Activated CD8-positive, alpha-beta memory T cell treated with anti-CD3 and anti-CD28 coated beads for 36 hours (primary cell): ENCODE measurements at regions not wholly inside any gene's neighbourhood (a gene's known extent, or its start where the extent isn't known, plus 50 kb on each side); places are given as distances from the start of the nearest gene placed in this dataset.

ENCODE experiments used
- CTCF ChIA-PET: fragments of 350-600 bp; sonication (Branson Sonifier 250); formaldehyde crosslinking; loops from one replicate; lab custom pipeline; 2021; ENCODE audit warnings: antibody characterized with exemption; lab: Charles Lee
- POLR2A ChIA-PET: fragments of 350-600 bp; sonication (Branson Sonifier 250); formaldehyde crosslinking; loops from one replicate; lab custom pipeline; 2021; ENCODE audit warnings: antibody characterized with exemption; lab: Charles Lee

DNA sequence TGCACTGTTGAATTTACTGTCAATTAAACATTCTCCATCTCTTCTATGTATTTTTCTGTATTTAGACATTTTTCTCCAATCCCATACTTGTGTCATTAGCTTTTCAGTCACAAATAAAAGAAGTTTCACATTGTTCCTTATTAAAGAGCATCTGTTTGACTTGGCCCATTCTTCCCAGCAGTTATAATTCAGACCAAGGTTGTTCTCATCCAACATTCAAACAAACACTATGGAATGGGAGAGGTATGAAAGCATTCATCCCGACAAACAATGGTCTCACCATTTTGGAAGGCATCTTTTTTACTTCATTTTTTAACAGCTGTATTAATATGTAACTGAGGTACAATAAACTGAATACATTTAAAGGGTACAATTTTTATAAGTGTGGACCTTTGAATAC is 208.8 kb upstream of the MAF start:
- POLR2A ChIA-PET = no interaction called here
- CTCF ChIA-PET = interaction anchor here (2.1 kb wide), 1 partner anchor 12 kb away, joined by 4 read pairs; no protein-coding TSS in a partner anchor

DNA sequence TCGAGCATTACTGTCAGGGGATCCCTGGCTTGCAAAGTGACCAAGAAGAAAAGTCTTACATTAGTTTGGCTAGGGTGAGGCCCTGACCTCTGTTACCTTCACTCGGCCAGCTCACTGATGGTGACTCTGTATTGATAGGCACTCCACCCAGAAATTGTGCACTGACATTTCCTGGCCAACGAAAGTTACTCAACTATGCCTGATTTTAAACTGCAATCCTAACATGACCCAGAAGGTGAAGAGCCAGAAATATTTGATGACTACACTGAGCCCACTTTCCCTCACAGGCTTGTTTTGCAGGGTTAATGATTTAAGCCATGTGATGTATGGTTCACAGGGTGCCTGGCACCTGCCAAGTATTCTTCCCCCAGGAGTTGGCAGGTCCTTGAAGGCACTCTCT is 208.2 kb upstream of the MAF start:
- CTCF ChIA-PET = interaction anchor here (2.1 kb wide), 1 partner anchor 11 kb away, joined by 4 read pairs; no protein-coding TSS in a partner anchor
- POLR2A ChIA-PET = no interaction called here

DNA sequence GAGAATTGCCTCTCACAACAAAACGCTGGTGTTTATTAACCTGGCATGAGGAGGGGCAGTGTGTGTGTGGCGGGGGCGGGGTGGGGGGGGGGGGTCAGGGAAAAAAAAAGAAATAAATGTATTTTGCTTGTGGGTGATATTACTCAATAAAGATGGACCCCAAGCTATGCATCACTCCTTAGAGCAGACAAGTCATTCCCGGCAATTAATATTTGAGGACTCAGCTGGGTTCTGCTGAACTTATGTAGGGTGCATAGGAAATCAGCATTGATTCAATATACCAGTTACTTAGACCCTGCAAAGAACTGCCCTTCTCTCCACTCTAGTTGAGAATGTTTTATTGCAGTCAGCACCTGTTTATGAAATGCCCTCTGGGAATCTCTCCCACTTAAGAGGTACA is 206.2 kb upstream of the MAF start:
- ChIA-PET POLR2A (no interaction called here), CTCF (no interaction called here)

DNA sequence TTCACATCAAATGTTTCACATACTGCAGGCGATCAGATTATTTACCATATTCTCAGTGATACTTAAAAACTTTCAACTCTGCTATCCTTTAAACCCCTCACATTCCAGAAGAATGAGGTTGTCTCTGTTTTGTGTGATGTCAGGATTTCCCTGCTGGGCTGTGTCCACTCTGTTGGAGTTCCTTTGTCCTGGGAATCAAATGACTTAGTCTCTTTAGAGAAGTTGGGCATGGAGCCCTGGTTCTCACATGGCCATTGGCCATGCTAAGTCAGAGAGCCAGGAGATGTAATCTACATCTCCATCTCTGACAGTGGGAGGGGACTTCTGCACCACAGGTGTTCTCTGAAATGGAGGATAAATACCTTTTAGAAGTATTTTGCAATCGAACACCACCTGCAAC is 205.1 kb upstream of the MAF start:
- ChIA-PET POLR2A (no interaction called here), CTCF (no interaction called here)

DNA sequence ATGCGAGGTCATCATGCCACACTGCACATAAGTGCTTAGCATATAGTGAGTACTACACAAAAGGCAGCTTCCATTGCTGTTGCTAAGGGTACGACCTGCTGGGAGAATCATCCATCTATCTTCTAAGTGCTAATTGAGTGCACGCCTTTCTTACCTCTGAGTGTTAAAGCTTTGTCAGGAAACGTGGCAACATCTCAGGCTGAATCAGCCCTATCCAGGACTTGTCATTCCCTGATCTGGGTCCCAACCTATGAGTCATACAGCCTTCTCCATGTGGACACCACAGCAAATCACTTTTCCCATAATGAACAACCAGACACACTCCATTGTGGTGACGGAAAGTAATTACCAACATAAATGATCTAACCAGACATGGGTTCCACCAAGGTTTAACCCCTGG is 201.1 kb upstream of the MAF start:
- POLR2A ChIA-PET = no interaction called here
- CTCF ChIA-PET = no interaction called here

DNA sequence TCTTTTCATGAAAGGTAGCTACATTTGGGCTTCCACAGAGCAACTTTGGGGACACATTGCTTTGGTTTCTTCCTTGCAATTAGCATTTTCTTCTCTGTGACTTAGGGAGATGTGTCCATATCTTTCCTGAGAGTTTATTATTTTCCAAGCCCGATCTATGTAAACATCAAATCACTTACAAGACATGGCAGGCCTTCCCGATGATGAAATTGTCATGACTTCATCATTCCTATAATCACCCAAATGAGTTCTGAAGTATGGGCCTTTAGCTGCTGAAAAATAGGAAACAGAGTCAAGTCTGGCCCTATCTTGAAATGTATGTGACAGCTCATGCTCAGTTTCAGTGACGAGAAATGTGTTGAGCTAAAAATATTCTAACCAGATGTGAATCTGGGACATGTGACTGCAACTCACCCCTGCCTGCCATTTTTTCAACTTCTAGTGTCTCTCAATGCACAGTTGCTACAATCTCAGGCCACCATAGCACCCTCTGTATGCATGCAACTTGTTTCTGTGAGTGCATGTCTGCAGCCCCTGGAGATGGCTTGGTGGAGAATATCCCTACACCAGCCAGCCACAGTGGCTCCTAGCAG is 199.6 kb upstream of the MAF start:
- ChIA-PET POLR2A (no interaction called here), CTCF (no interaction called here)

DNA sequence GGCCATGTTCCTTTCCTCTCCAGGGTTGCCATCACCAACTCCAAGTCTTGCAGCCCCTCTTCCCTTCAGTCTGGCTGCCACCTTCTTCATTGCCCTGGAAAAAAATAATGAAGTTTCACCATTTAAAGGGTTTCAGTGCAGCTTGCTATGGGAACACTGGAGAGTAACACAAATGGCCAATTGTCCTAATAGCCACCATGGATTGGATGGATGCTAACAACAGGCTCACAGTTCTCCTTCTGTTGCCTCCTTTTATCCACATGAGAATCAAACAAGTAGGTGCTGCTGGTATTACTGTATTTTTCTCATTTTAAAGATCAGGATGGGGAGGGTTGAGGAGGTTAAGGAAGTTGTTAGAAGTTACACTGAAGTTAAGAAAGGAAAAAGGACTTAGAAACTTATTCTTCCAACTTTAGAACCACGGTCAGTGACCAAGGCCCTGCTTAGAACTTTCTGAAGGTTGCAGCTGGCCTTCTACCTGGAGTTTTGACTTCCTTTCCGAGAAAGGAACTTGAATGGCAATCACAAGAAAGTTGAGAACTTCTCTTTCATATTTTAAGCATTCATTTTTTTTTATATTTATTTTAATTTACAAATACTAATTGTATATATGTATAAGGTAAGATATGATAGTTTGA is 198.0 kb upstream of the MAF start:
- CTCF ChIA-PET = interaction anchor here (1.6 kb wide), 1 partner anchor 10 kb away, joined by 4 read pairs; no protein-coding TSS in a partner anchor
- POLR2A ChIA-PET = no interaction called here

DNA sequence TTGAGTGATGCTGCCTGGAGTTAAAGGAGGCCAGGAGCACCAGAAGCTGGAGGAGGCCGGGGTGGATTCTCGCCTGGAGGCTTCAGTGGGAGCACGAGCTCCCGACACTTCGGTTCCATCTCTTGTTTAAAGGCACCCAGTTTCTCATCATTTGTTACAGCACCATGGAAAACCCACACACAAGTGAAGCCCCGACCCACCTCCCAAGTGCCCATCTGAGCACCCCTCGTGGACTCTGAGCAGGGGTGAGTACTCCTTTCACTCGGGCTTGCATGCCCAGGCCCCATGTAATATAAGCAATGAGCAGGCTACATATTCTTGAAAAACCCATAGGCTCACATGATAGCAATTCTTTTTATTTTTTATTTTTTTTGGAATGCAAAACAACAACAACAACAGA is 196.9 kb upstream of the MAF start:
- CTCF ChIA-PET = interaction anchor here (1.6 kb wide), 1 partner anchor 11 kb away, joined by 4 read pairs; no protein-coding TSS in a partner anchor
- POLR2A ChIA-PET = no interaction called here

DNA sequence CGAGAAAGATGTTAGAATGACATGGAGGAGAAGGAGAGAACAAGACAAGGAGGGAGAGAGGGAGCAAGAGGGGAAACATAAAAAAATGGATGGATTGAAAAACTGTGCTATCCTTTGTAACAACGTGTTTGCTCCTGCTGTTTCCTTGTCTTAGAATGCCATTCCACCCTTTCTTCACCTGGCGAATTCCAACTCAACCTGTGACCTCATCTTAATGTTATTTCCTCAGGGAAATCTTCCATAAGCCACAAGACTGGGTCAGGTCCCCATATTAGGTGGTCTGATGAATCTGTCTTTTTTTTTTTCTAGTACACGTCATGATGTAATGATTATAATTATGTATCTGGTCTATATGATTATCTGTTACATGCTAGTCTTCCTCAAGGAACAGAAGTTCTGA is 195.0 kb upstream of the MAF start:
- ChIA-PET CTCF (no interaction called here), POLR2A (no interaction called here)

DNA sequence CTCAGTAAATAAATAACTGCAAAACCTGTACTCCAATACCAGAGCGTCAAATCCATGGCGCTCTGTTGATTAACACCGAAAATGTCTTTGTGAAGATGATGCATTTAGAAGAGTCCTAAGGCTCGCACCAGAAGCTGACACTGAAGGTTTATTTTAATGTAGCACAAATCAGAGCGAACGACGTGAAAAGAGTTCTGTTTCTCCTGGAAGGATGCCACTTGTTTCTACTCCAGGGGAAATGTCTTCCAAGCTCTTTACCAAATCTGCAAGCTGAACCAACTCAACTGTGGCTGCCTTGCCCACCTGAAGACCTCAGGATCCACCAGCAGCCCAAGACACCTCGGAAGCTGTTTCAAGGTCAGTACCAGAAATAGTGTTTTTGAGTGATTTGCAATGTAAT is 194.4 kb upstream of the MAF start:
- ChIA-PET CTCF (no interaction called here), POLR2A (no interaction called here)

DNA sequence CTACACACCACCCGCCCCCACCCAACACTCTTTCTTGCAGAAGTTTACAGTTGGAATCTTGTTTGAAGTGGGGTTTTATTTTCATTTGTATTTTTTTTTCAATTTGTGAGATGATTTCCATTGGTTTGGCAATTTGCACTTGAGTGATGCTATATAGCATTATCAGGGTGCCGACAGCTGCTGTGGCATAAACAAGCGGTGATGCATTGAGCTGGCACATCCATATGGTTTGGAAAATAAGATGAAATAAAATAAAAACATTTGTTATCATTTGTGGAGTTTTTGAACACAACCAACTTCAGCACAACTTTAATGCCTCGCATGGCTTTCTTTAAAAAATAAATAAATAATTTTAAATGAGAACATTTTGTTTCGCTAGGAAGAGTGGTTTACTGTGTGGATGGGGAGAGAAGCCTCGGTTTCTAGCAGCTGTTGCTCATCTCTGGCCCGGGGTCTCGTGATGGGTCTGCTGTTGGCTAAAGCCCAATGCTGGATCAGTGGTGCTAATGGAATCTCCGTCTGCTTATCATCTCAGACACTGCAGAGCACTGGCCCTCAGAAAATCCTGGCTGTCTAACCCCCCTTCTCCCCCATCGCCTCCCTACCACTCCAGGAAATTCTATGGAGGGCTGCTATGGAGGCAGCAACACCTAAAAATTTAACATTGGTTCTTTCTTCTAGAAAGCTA is 192.3 kb upstream of the MAF start:
- POLR2A ChIA-PET = no interaction called here
- CTCF ChIA-PET = no interaction called here

DNA sequence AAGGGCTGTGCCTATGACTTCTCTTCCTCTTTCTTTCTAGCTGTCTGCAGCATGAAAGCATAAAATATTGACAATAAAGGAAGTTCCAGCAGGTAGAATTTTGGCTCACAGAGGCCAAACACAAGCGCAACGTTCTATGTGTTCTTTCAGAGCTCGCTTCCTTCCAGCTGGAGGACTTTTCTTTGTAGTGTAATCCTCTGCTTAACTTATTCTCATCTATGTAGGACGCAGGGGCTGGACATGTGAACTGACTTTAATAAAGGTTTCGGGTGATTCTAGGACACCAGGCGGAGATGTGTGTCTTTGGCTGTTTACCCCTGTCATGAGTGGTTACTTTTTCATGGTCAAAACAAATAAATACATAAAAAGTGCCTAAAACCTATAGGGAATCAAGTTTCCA is 191.5 kb upstream of the MAF start:
- ChIA-PET POLR2A (no interaction called here), CTCF (no interaction called here)

DNA sequence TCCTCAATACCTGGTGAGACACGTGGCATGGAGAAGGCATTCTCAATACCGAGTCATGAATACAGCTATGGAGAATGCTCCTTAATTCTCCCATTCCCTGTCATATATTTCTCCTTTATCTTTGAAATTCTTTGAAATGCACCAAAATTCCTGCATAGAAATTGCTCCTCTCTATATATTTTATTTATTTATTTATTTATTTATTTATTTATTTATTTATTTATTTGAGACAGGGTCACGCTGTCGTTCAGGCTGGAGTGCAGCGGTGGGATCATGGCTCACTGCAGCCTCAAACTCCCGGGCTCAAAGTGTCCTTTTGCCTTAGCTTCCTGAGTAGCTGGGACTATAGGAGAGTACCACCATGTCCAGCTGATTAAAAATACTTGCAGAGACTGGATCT is 190.3 kb upstream of the MAF start:
- POLR2A ChIA-PET = no interaction called here
- CTCF ChIA-PET = no interaction called here

DNA sequence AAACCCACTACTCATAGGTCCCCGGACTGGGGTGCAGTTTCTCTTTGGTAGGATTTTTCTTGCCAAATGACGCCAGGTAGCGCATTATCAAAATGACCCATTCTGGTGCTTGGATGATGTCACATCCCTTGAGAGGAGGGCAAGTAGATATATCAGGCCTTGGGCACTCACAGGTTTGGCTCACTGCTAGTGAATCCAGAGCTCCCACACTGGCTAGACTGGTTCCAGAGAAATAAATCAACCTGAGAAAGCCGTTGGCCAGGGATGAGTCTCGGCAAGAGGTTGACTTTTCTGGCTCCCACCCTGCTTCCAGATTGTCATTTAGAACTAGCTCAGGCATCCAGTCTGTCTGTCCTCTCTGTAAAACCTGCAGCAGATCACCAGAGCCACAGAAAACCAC is 188.4 kb upstream of the MAF start:
- ChIA-PET CTCF (no interaction called here), POLR2A (no interaction called here)

DNA sequence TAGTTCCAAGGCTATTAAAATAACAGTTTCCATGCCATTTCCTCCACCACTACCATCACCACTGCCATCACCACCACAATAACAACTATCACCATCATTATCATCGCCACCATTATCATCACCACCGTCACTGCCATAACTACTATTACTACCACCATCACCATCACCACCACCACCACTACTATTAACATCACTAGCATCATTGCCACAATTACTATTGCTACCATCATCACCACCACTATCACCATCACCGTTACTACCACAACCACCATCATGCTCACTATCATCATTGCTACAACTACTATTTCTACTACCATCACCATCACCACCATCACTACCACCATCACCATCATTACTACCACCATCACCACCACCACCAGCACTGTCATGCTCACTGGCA is 185.9 kb upstream of the MAF start:
- CTCF ChIA-PET = no interaction called here
- POLR2A ChIA-PET = no interaction called here

DNA sequence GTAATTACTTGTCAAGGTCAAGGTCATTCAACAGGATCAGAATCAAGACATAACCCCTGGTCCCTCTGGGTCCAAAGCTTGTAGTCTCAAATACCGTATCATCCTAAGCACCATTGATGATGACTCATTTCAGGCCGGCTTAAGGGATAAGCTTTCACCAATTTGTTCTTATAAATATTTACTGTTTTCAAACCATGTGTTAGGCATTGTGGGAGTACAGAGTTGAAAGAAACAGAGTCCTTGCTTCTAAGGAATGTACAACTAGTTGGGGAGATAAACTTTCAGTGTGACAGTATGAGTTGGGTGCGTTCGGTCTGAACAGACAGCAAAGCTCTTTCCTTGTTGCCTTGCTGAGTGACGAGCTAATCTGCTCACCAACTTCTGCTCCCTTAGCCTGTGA is 183.5 kb upstream of the MAF start:
- POLR2A ChIA-PET = interaction anchor here (0.5 kb wide), 1 partner anchor 183 kb away, joined by 3 read pairs; the partner anchor contains the start of gene MAF
- CTCF ChIA-PET = no interaction called here

DNA sequence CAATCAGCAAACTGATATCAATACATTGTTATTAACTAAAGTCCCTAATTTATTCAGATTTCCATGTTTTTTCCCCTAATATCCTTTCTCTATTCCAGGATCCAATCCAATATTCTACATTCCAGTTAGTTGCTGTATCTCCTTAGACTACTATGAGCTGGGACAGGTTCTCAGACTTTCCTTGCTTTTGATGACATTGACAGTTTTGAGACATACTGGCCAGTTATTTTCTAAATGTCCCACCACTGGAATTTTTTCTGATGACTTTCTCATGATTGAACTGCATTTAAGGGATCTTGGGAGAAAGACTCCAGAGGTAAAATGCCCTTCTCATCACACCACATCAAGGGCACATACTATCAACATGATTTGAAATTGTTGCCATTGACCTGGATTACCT is 177.1 kb upstream of the MAF start:
- CTCF ChIA-PET = no interaction called here
- POLR2A ChIA-PET = no interaction called here

DNA sequence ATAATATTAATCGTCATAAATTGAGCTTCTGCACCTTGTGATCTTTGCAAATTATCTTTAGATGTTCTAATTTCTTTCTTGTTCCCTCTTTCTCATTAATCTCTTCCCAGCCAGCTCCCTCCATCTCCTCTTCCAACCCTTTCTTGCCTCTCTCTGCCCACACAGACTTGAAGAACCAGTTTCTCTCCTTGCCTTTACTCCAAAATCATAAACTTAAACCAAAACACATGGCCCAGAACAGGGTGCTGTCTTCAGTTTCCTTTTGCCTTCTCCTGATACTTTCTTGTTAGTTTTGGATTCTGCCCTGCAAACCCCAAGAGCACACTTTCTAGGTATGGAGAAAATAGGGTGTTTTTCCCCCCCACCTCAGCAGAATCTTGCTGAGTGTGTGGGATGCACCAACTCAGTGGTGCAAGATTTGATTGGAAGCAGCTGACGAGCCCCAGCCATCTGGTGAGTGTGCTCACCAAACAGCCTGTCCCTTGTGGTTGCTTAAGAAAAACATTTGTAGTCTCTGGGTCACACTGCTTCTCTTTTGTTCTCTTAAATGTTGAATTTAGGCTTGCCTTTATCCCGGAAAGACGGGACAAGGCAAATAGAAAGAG is 175.8 kb upstream of the MAF start:
- ChIA-PET POLR2A (no interaction called here), CTCF (no interaction called here)

DNA sequence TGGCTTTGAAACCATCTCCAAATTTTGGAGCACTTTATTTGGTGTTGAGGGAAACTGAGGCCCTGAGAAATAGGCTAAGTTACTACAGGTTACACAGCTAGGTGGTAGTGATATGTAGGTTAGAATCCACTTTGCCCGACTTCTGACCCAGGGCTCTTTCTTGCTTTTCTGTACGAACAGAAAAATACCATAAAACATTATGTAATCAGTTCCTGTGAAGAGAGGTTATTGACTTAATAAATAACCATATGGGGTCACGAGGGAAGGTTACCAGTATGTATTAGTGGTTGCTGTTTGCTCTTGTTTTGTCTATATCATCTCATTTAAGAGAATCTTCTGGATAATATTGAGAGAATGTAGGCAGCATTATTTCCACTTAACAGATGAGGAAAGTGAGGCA is 172.2 kb upstream of the MAF start:
- CTCF ChIA-PET = no interaction called here
- POLR2A ChIA-PET = no interaction called here

DNA sequence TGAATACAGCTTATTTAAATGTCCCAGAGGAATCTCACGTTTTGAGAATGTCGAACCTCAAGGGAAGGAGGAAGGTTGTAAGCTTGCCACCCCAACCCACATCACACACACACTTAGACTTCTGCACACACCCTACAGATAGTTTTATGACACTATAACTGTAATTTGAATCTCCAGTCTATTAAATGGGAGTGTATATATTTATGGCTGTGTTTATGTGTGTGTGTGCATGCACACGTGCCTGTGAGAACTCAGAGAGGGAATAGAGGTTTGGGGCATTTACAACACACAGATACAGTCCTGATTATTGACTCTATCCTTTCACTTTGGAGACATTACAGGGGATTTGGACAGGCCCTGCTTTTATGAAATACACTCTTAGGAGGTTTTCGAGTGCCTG is 171.5 kb upstream of the MAF start:
- CTCF ChIA-PET = no interaction called here

More for the DNA sequence above, 171.5 kb upstream of the MAF start:
- POLR2A ChIA-PET = no interaction called here
